ENCODE measurements at regions not wholly inside any gene's neighbourhood (a gene's known extent, or its start where the extent isn't known, plus 50 kb on each side); places are given as distances from the start of the nearest gene placed in this dataset.

GRCh38 chr2:9740382-9741073 lies 102.7 kb upstream of the TAF1B start:
- no peak overlapping the region for H3K27ac ChIP-seq (ENCODE audit: low read depth, low read length)
- H2BK120ac ChIP-seq (ENCODE audit: low read depth, low read length) = no peak overlapping the region
- H4K8ac ChIP-seq (ENCODE audit: low read depth, low read length) = no peak overlapping the region

DNA sequence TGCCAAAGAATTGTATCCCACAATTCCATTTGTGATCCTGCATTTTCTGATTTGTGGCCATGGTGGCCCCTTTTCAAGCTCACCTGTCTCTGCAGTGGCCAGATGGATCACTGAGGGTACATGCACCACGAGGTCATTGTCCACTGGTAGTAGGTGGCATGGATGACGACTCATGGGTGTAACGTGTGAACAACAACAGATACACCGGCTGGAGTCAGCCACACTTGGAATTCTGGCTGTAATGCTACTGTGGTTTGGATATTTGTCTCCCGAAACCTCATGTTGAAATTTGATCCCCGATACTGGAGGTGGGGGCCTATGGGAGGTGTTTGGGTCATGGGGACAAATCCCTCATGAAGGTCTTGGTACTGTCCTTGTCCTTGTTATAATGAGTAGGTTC lies 102.2 kb upstream of the TAF1B start:
- no peak for DNase-seq
- H3K36me3 ChIP-seq (ENCODE audit: control insufficient read depth, insufficient read depth, low read length) = no peaks in the 10 kb centered on the region
- no peak overlapping the region for H4K5ac ChIP-seq (ENCODE audit: low read length)
- H4K8ac ChIP-seq (ENCODE audit: low read depth, low read length) = no peak overlapping the region
- H3K4me3 ChIP-seq (ENCODE audit: low read length) = no peak overlapping the region
- H3K27ac ChIP-seq (ENCODE audit: low read depth, low read length) = no peak overlapping the region
- H3K79me2 ChIP-seq (ENCODE audit: control insufficient read depth, insufficient read depth, low read length) = no peaks in the 10 kb centered on the region
- no peaks in the 10 kb centered on the region for H3K79me1 ChIP-seq (ENCODE audit: low read length)
- no peak overlapping the region for H2BK15ac ChIP-seq (replicated peaks; ENCODE audit: low read depth)
- H2BK5ac ChIP-seq (ENCODE audit: low read length) = no peak overlapping the region
- H3K4me1 ChIP-seq (ENCODE audit: control insufficient read depth, low read depth, low read length) = no peaks in the 10 kb centered on the region
- no peak overlapping the region for H3K9ac ChIP-seq (ENCODE audit: low read length)
- no peak overlapping the region for H3K23ac ChIP-seq (ENCODE audit: low read length)
- H2AK5ac ChIP-seq (ENCODE audit: low read length) = no peak overlapping the region
- H2BK120ac ChIP-seq (ENCODE audit: low read depth, low read length) = no peak overlapping the region
- H3K56ac ChIP-seq (ENCODE audit: low read length) = no peak overlapping the region
- no CpG with 5 or more reads among the region's 6 CpGs for WGBS (ENCODE audit: extremely low coverage, insufficient coverage, low lambda C conversion rate)
- H3K4me2 ChIP-seq (ENCODE audit: low read length) = no peak overlapping the region
- H3K18ac ChIP-seq (ENCODE audit: low read length) = no peak overlapping the region
- H3K4ac ChIP-seq (ENCODE audit: low read depth, low read length) = no peak overlapping the region
- H3K27me3 ChIP-seq (ENCODE audit: insufficient read depth, low read length, poor library complexity) = no peaks in the 10 kb centered on the region

More at GRCh38 chr2:9740382-9741073, 102.7 kb upstream of the TAF1B start:
- no peak overlapping the region for H2BK5ac ChIP-seq (ENCODE audit: low read length)
- no peaks in the 10 kb centered on the region for H3K79me2 ChIP-seq (ENCODE audit: control insufficient read depth, insufficient read depth, low read length)
- no peak overlapping the region for H3K4me3 ChIP-seq (ENCODE audit: low read length)
- no peak overlapping the region for H3K4me2 ChIP-seq (ENCODE audit: low read length)
- H3K79me1 ChIP-seq (ENCODE audit: low read length) = no peaks in the 10 kb centered on the region
- H2BK15ac ChIP-seq (replicated peaks; ENCODE audit: low read depth) = no peak overlapping the region
- no peak overlapping the region for H2AK5ac ChIP-seq (ENCODE audit: low read length)
- no peaks in the 10 kb centered on the region for H3K27me3 ChIP-seq (ENCODE audit: insufficient read depth, low read length, poor library complexity)
- no peak overlapping the region for H3K56ac ChIP-seq (ENCODE audit: low read length)
- H3K18ac ChIP-seq (ENCODE audit: low read length) = no peak overlapping the region
- no peak overlapping the region for H4K5ac ChIP-seq (ENCODE audit: low read length)
- WGBS (ENCODE audit: extremely low coverage, insufficient coverage, low lambda C conversion rate) = no CpG with 5 or more reads among the region's 6 CpGs
- H3K36me3 ChIP-seq (ENCODE audit: control insufficient read depth, insufficient read depth, low read length) = no peaks in the 10 kb centered on the region
- no peaks in the 10 kb centered on the region for H3K4me1 ChIP-seq (ENCODE audit: control insufficient read depth, low read depth, low read length)
- no peak for DNase-seq
- no peak overlapping the region for H3K9ac ChIP-seq (ENCODE audit: low read length)
- H3K23ac ChIP-seq (ENCODE audit: low read length) = no peak overlapping the region
- no peak overlapping the region for H3K4ac ChIP-seq (ENCODE audit: low read depth, low read length)

DNA sequence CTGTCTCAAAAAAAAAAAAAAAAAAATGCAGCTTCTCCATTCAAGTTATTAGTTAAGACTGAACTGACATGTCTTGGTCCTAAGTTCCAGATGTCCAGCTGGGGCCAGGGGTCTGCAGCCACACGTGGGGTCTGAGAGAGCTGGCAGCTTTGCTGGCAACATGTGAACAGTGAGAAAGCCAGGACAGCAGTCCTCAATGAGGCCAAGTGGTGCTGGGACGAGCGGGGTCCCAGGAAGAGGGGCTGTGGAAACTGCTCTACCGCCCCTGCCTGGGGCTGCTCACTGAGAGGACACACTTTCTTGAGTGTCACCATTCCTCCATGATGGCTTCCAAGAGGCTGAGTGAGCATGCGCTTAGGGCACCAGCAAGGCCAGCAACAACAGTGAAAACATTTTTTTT lies 100.7 kb upstream of the TAF1B start:
- no peak overlapping the region for H3K4ac ChIP-seq (ENCODE audit: low read depth, low read length)
- no peaks in the 10 kb centered on the region for H3K36me3 ChIP-seq (ENCODE audit: control insufficient read depth, insufficient read depth, low read length)
- H3K79me2 ChIP-seq (ENCODE audit: control insufficient read depth, insufficient read depth, low read length) = no peaks in the 10 kb centered on the region
- no peak overlapping the region for H4K8ac ChIP-seq (ENCODE audit: low read depth, low read length)
- H3K4me3 ChIP-seq (ENCODE audit: low read length) = no peak overlapping the region
- no peak overlapping the region for H3K27ac ChIP-seq (ENCODE audit: low read depth, low read length)
- H2BK120ac ChIP-seq (ENCODE audit: low read depth, low read length) = no peak overlapping the region
- H3K79me1 ChIP-seq (ENCODE audit: low read length) = no peaks in the 10 kb centered on the region
- H2BK15ac ChIP-seq (replicated peaks; ENCODE audit: low read depth) = no peak overlapping the region
- H3K56ac ChIP-seq (ENCODE audit: low read length) = no peak overlapping the region
- H3K18ac ChIP-seq (ENCODE audit: low read length) = no peak overlapping the region
- no peak overlapping the region for H3K23ac ChIP-seq (ENCODE audit: low read length)
- no peaks in the 10 kb centered on the region for H3K4me1 ChIP-seq (ENCODE audit: control insufficient read depth, low read depth, low read length)
- no CpG with 5 or more reads among the region's 5 CpGs for WGBS (ENCODE audit: extremely low coverage, insufficient coverage, low lambda C conversion rate)
- no peak overlapping the region for H2AK5ac ChIP-seq (ENCODE audit: low read length)
- H3K4me2 ChIP-seq (ENCODE audit: low read length) = no peak overlapping the region
- H2BK5ac ChIP-seq (ENCODE audit: low read length) = no peak overlapping the region
- no peak overlapping the region for H3K9ac ChIP-seq (ENCODE audit: low read length)
- no peak overlapping the region for H4K5ac ChIP-seq (ENCODE audit: low read length)
- no peak for DNase-seq
- no peaks in the 10 kb centered on the region for H3K27me3 ChIP-seq (ENCODE audit: insufficient read depth, low read length, poor library complexity)

DNA sequence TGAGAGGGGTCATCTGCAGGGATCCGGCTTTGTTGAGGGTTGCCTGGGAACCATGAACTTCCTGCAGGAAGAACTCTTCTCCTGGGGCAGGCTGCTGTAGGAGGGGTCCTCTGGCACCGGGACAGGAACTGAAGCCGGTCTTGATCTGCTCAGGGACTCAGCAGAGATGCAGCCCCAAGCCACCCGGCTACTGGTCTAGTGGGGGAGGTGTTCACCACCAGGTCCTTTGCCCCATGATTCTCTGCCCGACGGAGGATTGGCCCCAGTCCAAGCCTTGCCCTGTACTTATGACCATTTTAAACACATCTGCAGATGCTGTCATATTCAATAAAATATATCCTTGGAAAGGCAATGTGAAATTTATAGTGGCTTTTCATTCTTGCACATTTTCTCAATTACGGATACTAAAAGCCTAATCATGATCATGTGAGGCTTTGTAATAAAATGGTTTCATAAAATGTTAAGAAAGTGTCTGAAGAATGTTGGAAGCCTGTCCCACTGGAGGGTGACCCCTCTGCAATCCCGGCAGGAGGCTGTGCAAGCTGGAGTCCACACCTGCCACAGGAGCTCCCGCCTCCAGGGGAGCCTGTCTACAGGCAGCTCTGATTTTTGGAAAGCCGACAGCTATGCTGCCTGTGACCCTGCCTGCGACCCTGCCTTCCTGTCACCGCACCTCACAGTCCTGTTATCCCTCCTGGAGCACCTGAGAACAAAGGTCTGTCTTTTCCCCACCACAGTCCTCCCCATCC lies 98.8 kb upstream of the TAF1B start:
- Histone ChIP-seq H2BK15ac (replicated peaks; ENCODE audit: low read depth) (no peak overlapping the region), H4K5ac (ENCODE audit: low read length) (no peak overlapping the region), H2AK5ac (ENCODE audit: low read length) (no peak overlapping the region), H2BK5ac (ENCODE audit: low read length) (no peak overlapping the region), H3K18ac (ENCODE audit: low read length) (no peak overlapping the region), H3K23ac (ENCODE audit: low read length) (no peak overlapping the region), H3K4ac (ENCODE audit: low read depth, low read length) (no peak overlapping the region), H3K79me2 (ENCODE audit: control insufficient read depth, insufficient read depth, low read length) (no peaks in the 10 kb centered on the region), H4K8ac (ENCODE audit: low read depth, low read length) (no peak overlapping the region), H2BK120ac (ENCODE audit: low read depth, low read length) (no peak overlapping the region), H3K4me1 (ENCODE audit: control insufficient read depth, low read depth, low read length) (no peaks in the 10 kb centered on the region), H3K27me3 (ENCODE audit: insufficient read depth, low read length, poor library complexity) (no peaks in the 10 kb centered on the region), H3K79me1 (ENCODE audit: low read length) (no peaks in the 10 kb centered on the region), H3K56ac (ENCODE audit: low read length) (no peak overlapping the region), H3K4me2 (ENCODE audit: low read length) (no peak overlapping the region), H3K36me3 (ENCODE audit: control insufficient read depth, insufficient read depth, low read length) (no peaks in the 10 kb centered on the region), H3K27ac (ENCODE audit: low read depth, low read length) (no peak overlapping the region), H3K9ac (ENCODE audit: low read length) (no peak overlapping the region), H3K4me3 (ENCODE audit: low read length) (no peak overlapping the region)
- no peak for DNase-seq
- WGBS (ENCODE audit: extremely low coverage, insufficient coverage, low lambda C conversion rate) = no CpG with 5 or more reads among the region's 12 CpGs

DNA sequence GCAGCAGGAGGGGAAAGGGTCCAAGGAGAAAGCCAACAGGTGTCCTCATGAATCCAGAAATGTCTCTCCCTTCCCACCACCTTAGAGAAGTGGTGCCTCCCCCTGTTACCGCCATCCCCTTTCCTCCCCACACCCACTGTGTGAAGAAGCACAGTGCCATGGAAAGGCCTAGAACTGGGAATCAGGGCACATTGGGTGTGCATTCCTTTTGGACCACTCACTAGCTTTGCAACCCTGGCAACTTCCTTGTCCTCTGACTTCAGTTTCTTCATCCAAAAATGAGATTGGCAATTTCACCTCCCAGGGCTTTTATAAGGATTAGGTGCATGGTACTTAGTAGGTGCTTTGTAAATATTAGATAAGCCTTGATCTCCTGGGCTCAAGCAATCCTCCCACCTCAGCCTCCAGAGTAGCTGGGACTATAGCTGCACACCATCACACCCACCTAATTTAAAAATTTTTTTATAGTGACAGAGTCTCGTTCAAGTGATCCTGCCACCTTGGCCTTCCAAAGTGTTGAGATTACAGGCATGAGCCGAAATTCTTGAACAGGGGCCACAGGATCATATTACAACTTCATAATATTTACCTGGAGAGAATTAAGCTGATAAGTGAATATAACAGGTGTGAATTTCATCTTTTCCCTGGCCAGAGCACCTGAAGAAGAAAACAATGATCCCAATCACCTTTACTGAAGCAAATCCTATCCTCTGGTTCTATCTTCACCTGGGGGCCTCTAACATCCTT lies 97.9 kb upstream of the TAF1B start:
- Histone ChIP-seq H3K4ac (ENCODE audit: low read depth, low read length) (no peak overlapping the region), H3K9ac (ENCODE audit: low read length) (no peak overlapping the region), H3K27me3 (ENCODE audit: insufficient read depth, low read length, poor library complexity) (no peaks in the 10 kb centered on the region), H3K4me3 (ENCODE audit: low read length) (no peak overlapping the region), H3K27ac (ENCODE audit: low read depth, low read length) (no peak overlapping the region), H3K56ac (ENCODE audit: low read length) (no peak overlapping the region), H3K23ac (ENCODE audit: low read length) (no peak overlapping the region), H4K8ac (ENCODE audit: low read depth, low read length) (no peak overlapping the region), H2AK5ac (ENCODE audit: low read length) (no peak overlapping the region), H3K4me1 (ENCODE audit: control insufficient read depth, low read depth, low read length) (no peaks in the 10 kb centered on the region), H3K18ac (ENCODE audit: low read length) (no peak overlapping the region), H3K36me3 (ENCODE audit: control insufficient read depth, insufficient read depth, low read length) (no peaks in the 10 kb centered on the region), H3K79me1 (ENCODE audit: low read length) (no peaks in the 10 kb centered on the region), H3K79me2 (ENCODE audit: control insufficient read depth, insufficient read depth, low read length) (no peaks in the 10 kb centered on the region), H2BK5ac (ENCODE audit: low read length) (no peak overlapping the region), H2BK120ac (ENCODE audit: low read depth, low read length) (no peak overlapping the region), H2BK15ac (replicated peaks; ENCODE audit: low read depth) (no peak overlapping the region), H4K5ac (ENCODE audit: low read length) (no peak overlapping the region), H3K4me2 (ENCODE audit: low read length) (no peak overlapping the region)
- DNase-seq = no peak
- WGBS (ENCODE audit: extremely low coverage, insufficient coverage, low lambda C conversion rate) = no CpG with 5 or more reads among the region's 3 CpGs

Measured in mesendoderm (in vitro differentiated cells).